Thyroid gland (tissue), 4 donors: ENCODE measurements at regions not wholly inside any gene's neighbourhood (a gene's known extent, or its start where the extent isn't known, plus 50 kb on each side); places are given as distances from the start of the nearest gene placed in this dataset.

Experiments
- CTCF ChIP-seq, 6 experiments: fragments of 200-600 bp in 3 of 6; fragments of 450-650 bp in 3 of 6; sonication (generic) in 3 of 6; IDR thresholded peaks; one replicate each; pipeline ENCODE4 v1.5.1; 2016 to 2019; ENCODE audit warnings: antibody characterized with exemption in 6 of 6, mild to moderate bottlenecking in 2 of 6, inconsistent platforms in 1 of 6, moderate library complexity in 1 of 6
- POLR2A ChIP-seq, 2 donors: fragments of 450-650 bp; IDR thresholded peaks; one replicate each; pipeline ENCODE4 v1.6.1; 2017; ENCODE audit warnings: antibody characterized with exemption in 2 of 2, mild to moderate bottlenecking in 2 of 2, moderate library complexity in 1 of 2

- no peak for TF ChIP-seq POLR2A (IDR thresholded peaks at IDR 0.05)
- TF ChIP-seq CTCF (IDR thresholded peaks at IDR 0.05), result no peak
Measured at GRCh38 chr1:119298687-119299303, 69.8 kb upstream of the HAO2 start.
